GM12874 (cell line): ENCODE measurements at regions not wholly inside any gene's neighbourhood (a gene's known extent, or its start where the extent isn't known, plus 50 kb on each side); places are given as distances from the start of the nearest gene placed in this dataset.

Experiments used
- TF ChIP-seq, protein P1 (sequence below): IDR thresholded peaks from 2 replicates; pipeline ENCODE4 v1.5.1; 2011; ENCODE audit warnings: low read depth, mild to moderate bottlenecking, control low read depth, low read length, moderate library complexity; ENCODE audit not compliant: insufficient read depth

DNA sequence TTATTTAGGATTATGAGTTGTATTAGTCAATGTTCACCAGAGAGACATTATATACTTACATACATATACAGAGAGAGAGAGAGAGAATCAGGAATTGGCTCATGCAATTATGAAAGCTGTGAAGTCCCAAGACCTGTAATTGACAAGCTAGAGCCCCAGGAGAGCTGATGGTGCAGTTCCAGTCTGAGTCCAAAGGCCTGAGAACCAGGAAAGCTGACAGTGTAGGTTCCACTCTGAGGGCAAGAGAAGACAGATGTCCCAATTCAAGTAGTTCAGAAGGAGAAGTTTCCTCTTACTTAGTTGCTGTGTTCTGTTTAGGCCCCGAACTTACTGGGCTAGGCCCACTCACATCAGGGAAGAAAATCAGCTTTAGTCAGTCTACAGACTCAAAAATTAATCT, 76.4 kb upstream of the FICD start:
- TF ChIP-seq, protein P1, sequence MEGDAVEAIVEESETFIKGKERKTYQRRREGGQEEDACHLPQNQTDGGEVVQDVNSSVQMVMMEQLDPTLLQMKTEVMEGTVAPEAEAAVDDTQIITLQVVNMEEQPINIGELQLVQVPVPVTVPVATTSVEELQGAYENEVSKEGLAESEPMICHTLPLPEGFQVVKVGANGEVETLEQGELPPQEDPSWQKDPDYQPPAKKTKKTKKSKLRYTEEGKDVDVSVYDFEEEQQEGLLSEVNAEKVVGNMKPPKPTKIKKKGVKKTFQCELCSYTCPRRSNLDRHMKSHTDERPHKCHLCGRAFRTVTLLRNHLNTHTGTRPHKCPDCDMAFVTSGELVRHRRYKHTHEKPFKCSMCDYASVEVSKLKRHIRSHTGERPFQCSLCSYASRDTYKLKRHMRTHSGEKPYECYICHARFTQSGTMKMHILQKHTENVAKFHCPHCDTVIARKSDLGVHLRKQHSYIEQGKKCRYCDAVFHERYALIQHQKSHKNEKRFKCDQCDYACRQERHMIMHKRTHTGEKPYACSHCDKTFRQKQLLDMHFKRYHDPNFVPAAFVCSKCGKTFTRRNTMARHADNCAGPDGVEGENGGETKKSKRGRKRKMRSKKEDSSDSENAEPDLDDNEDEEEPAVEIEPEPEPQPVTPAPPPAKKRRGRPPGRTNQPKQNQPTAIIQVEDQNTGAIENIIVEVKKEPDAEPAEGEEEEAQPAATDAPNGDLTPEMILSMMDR, result no peak

DNA sequence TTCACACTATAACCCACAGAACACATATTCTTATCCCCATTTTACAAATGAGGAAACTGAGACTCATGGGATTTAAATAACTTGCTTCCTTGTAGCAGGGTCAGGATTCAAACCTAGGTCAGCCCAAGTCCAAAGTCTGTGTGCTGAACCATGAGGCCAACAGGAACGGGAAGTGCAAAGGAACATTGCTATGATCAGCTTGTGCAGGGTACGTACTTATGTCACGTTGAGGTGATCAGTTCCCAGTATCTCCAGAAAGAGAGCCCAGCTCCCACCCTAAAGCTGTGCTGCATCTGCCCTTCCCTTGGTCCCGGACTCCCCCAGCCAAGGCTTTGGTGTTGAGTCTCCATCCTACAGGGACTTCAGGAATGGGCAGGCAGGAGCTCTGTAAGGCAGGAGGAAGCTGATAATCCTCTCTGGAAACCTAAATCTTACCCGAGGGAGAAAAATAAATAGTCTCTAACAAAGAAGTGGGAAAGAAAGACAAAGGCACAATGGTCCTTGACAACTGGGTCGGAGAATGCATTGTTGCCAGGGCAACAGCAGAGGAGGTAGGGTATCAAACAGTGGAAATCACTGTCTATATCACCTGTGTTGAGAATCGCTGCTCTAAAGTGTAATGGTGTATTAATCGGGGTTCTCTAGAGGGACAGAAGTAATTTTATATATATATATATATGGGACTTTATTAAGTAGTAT, 82.5 kb upstream of the FICD start:
- TF ChIP-seq, protein P1, result no peak

DNA sequence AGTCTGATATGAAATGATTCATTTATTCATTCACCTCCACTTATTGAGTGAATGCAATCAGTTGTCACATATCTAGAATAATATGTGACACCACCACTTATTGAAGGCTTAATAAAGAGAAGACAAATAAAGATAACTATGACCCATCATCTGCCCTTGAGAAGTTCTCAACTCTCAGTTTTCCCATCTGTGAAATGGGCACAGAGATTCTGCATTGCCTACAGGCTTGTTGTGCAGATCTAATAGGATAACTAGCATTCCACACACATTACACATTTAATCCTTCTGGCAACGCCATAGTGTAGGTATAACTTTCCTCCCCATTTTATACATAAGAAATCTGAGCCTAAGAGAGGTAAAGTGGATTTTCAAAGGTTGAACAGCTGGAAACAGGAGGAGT, 84.2 kb upstream of the FICD start:
- TF ChIP-seq, protein P1, result no peak

DNA sequence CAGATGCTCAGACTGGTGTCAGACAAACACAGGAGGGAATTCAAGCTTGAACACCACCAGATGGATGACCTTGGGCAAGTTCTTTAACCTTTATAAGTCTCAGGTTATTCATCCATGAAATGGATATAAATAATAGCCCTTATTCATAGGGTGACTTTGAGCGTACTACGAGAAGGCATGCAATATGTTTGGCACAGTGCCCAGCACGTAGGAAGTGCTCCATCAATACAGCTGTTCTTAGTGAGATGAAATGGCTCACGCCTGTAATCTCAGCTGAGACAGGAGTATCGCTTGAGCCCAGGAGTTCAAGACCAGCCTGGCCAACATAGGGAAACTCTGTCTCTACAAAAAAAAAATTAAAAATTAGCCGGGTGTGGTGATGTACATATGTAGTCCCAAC, 84.8 kb upstream of the FICD start:
- TF ChIP-seq, protein P1, result no peak

DNA sequence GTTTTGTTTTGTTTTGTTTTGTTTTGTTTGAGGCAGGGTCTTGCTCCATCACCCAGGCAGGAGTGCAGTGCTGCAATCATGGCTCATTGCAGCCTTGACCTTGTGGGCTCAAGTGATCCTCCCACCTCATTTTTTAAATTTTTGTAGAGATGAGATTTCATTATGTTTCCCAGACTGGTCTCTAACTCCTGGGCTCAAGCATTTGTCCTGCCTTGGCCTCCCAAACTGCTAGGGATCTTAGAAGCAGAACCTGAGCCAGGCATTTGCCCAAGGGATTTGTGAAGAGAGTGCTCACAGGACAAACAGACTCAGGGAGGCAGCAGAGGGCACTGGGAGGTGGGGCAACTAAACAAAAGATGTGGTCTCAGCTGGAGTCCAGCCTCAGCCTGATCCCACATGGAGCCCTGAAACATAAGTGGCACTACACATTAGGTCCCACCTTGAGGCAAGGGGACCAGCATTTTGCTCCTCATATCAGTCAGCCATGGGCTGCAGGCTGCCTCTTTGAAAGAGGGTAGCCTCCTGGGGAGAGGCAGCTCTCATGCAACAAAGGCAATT, 86.2 kb upstream of the CMKLR1 start:
- TF ChIP-seq, protein P1, result no peak

DNA sequence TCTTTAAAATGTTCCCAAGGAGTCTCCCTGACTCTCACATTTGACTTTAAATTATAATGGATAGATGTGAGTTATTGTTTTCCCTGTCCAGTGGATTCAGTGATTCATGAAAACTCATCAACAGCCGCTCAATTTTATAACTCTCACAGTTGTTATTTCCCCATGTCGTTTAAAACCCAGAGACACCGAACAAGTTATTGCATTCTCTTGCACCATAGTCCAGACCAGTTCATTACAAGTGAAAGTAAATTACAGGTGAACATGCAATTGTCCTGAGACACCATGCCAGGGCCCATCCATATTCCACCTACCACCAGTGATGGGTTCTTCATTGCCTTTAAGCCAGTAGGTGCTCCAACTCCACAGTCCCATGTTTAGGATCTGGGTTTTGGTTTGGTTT, 85.7 kb upstream of the CMKLR1 start:
- TF ChIP-seq, protein P1, result no peak

DNA sequence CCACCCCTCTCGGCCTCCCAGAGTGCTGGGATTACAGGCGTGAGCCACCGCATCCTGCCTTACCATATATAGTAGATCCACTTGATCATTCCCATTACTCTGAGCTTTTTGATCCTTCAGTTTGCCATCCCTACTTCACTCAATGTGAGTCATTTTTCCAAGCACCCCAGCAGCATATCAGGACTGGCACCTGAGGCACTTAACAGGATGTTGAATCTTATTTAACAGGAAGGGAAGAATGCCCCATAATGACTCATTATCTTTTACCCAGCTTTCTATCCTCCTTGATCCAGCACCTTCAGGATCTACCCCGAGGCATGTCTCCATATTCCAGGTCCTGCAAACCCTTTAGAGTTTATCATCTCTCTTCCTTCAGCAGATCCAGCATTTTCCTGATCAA, 84.9 kb upstream of the CMKLR1 start:
- TF ChIP-seq, protein P1, result no peak
